ENCODE measurements at regions not wholly inside any gene's neighbourhood (a gene's known extent, or its start where the extent isn't known, plus 50 kb on each side); places are given as distances from the start of the nearest gene placed in this dataset.
"Not testable (repeated sequence)": the region's sequence is repeated elsewhere in the genome, so short reads cannot be mapped to it uniquely, and the experiment has no call there.

GRCh38 chr3:99322551-99322950 lies 315.8 kb upstream of the COL8A1 start:
- in situ Hi-C loops (cut with MboI; ENCODE audit: low sequenced_read_pairs), result no loop called here

GRCh38 chr3:99321261-99321660 lies 317.1 kb upstream of the COL8A1 start:
- in situ Hi-C loops (cut with MboI; ENCODE audit: low sequenced_read_pairs), result no loop called here

- in situ Hi-C loops (cut with MboI; ENCODE audit: low sequenced_read_pairs), result no loop called here
Observed at GRCh38 chr3:99319961-99320360, 318.4 kb upstream of the COL8A1 start.

- in situ Hi-C loops (cut with MboI; ENCODE audit: low sequenced_read_pairs), result no loop called here
Observed at GRCh38 chr3:99319450-99319849, 318.9 kb upstream of the COL8A1 start.

GRCh38 chr3:99317201-99317600 lies 321.2 kb upstream of the COL8A1 start:
- in situ Hi-C loops (cut with MboI; ENCODE audit: low sequenced_read_pairs), result no loop called here

GRCh38 chr3:99315896-99316295 lies 322.5 kb upstream of the COL8A1 start:
- in situ Hi-C loops (cut with MboI; ENCODE audit: low sequenced_read_pairs), result no loop called here

GRCh38 chr3:99313485-99313884 lies 324.9 kb upstream of the COL8A1 start:
- in situ Hi-C loops (cut with MboI; ENCODE audit: low sequenced_read_pairs), result no loop called here

GRCh38 chr3:99298661-99299060 lies 339.7 kb upstream of the COL8A1 start:
- in situ Hi-C loops (cut with MboI; ENCODE audit: low sequenced_read_pairs), result no loop called here

GRCh38 chr3:99295836-99296235 lies 342.6 kb upstream of the COL8A1 start:
- in situ Hi-C loops (cut with MboI; ENCODE audit: low sequenced_read_pairs), result no loop called here

- in situ Hi-C loops (cut with MboI; ENCODE audit: low sequenced_read_pairs), result not testable (repeated sequence)
Observed at GRCh38 chr3:99294092-99294491, 344.3 kb upstream of the COL8A1 start.

GRCh38 chr3:99287876-99288275 lies 350.5 kb upstream of the COL8A1 start:
- in situ Hi-C loops (cut with MboI; ENCODE audit: low sequenced_read_pairs), result no loop called here

- in situ Hi-C loops (cut with MboI; ENCODE audit: low sequenced_read_pairs), result no loop called here
Observed at GRCh38 chr3:99286266-99286845, 352.0 kb upstream of the COL8A1 start.

GRCh38 chr3:99269606-99270351 lies 368.3 kb upstream of the DCBLD2 start:
- in situ Hi-C loops (cut with MboI; ENCODE audit: low sequenced_read_pairs), result no loop called here

- in situ Hi-C loops (cut with MboI; ENCODE audit: low sequenced_read_pairs), result no loop called here
Observed at GRCh38 chr3:99256788-99257187, 355.3 kb upstream of the DCBLD2 start.

GRCh38 chr3:99253963-99254355 lies 352.5 kb upstream of the DCBLD2 start:
- in situ Hi-C loops (cut with MboI; ENCODE audit: low sequenced_read_pairs), result no loop called here

- in situ Hi-C loops (cut with MboI; ENCODE audit: low sequenced_read_pairs), result no loop called here
Observed at GRCh38 chr3:99250821-99251355, 349.4 kb upstream of the DCBLD2 start.

- in situ Hi-C loops (cut with MboI; ENCODE audit: low sequenced_read_pairs), result no loop called here
Observed at GRCh38 chr3:99250272-99250671, 348.8 kb upstream of the DCBLD2 start.

GRCh38 chr3:99249627-99250026 lies 348.1 kb upstream of the DCBLD2 start:
- in situ Hi-C loops (cut with MboI; ENCODE audit: low sequenced_read_pairs), result no loop called here

- in situ Hi-C loops (cut with MboI; ENCODE audit: low sequenced_read_pairs), result no loop called here
Observed at GRCh38 chr3:99248913-99249312, 347.4 kb upstream of the DCBLD2 start.

GRCh38 chr3:99248130-99248529 lies 346.6 kb upstream of the DCBLD2 start:
- in situ Hi-C loops (cut with MboI; ENCODE audit: low sequenced_read_pairs), result no loop called here

GRCh38 chr3:99246010-99246654 lies 344.6 kb upstream of the DCBLD2 start:
- in situ Hi-C loops (cut with MboI; ENCODE audit: low sequenced_read_pairs), result no loop called here

- in situ Hi-C loops (cut with MboI; ENCODE audit: low sequenced_read_pairs), result no loop called here
Observed at GRCh38 chr3:99242271-99242670, 340.8 kb upstream of the DCBLD2 start.

Data from HL-60/S4 treated with phorbol 12-myristate 13-acetate at 8.2 ng/mL for 4 days and 3 days (cell line).